ENCODE measurements at regions not wholly inside any gene's neighbourhood (a gene's known extent, or its start where the extent isn't known, plus 50 kb on each side); places are given as distances from the start of the nearest gene placed in this dataset.

- no peak for TF ChIP-seq CTCF (IDR thresholded peaks at IDR 0.05; ENCODE audit: insufficient read depth, low read depth, low read length)
- POLR2A ChIA-PET, result no interaction called here
- Histone ChIP-seq H3K4me3 (ENCODE audit: low read depth, low read length) (no peak overlapping the region), H3K27me3 (ENCODE audit: control insufficient read depth, insufficient read depth, low read length) (no peaks in the 10 kb centered on the region), H3K36me3 (ENCODE audit: control insufficient read depth, insufficient read depth, low read length) (no peaks in the 10 kb centered on the region)
- no peak for DNase-seq (ENCODE audit: low read depth)
- CTCF ChIA-PET, result no interaction called here
Measured at GRCh38 chr2:59296279-59296678, 1055.2 kb upstream of the FANCL start.

GRCh38 chr2:59295524-59296162 lies 1054.5 kb upstream of the FANCL start:
- ChIA-PET POLR2A (no interaction called here), CTCF (interaction anchor here (0.8 kb wide), 1 partner anchor 22 kb away, joined by 3 read pairs; no protein-coding TSS in a partner anchor)
- no peak for TF ChIP-seq CTCF (IDR thresholded peaks at IDR 0.05; ENCODE audit: insufficient read depth, low read depth, low read length)
- H3K27me3 ChIP-seq (ENCODE audit: control insufficient read depth, insufficient read depth, low read length), result no peaks in the 10 kb centered on the region
- no peak for DNase-seq (ENCODE audit: low read depth)
- no peaks in the 10 kb centered on the region for H3K36me3 ChIP-seq (ENCODE audit: control insufficient read depth, insufficient read depth, low read length)
- H3K4me3 ChIP-seq (ENCODE audit: low read depth, low read length), result no peak overlapping the region

- ChIA-PET POLR2A (no interaction called here), CTCF (no interaction called here)
- H3K36me3 ChIP-seq (ENCODE audit: control insufficient read depth, insufficient read depth, low read length), result no peaks in the 10 kb centered on the region
- no peak for DNase-seq (ENCODE audit: low read depth)
- H3K4me3 ChIP-seq (ENCODE audit: low read depth, low read length), result no peak overlapping the region
- no peak for TF ChIP-seq CTCF (IDR thresholded peaks at IDR 0.05; ENCODE audit: insufficient read depth, low read depth, low read length)
- H3K27me3 ChIP-seq (ENCODE audit: control insufficient read depth, insufficient read depth, low read length), result no peaks in the 10 kb centered on the region
Measured at GRCh38 chr2:59288771-59289170, 1047.6 kb upstream of the FANCL start.

- ChIA-PET POLR2A (no interaction called here), CTCF (interaction anchor here (0.6 kb wide), 1 partner anchor 1299 kb away, joined by 3 read pairs; no protein-coding TSS in a partner anchor)
Measured at GRCh38 chr2:59282374-59283057, 1041.4 kb upstream of the FANCL start.

GRCh38 chr2:59277671-59278070 lies 1036.5 kb upstream of the FANCL start:
- no peak for DNase-seq (ENCODE audit: low read depth)
- ChIA-PET CTCF (no interaction called here), POLR2A (no interaction called here)
- no peak overlapping the region for H3K4me3 ChIP-seq (ENCODE audit: low read depth, low read length)
- H3K27me3 ChIP-seq (ENCODE audit: control insufficient read depth, insufficient read depth, low read length), result no peaks in the 10 kb centered on the region
- no peak for TF ChIP-seq CTCF (IDR thresholded peaks at IDR 0.05; ENCODE audit: insufficient read depth, low read depth, low read length)
- H3K36me3 ChIP-seq (ENCODE audit: control insufficient read depth, insufficient read depth, low read length), result no peaks in the 10 kb centered on the region

More at GRCh38 chr2:59282374-59283057, 1041.4 kb upstream of the FANCL start:
- Histone ChIP-seq H3K36me3 (ENCODE audit: control insufficient read depth, insufficient read depth, low read length) (no peaks in the 10 kb centered on the region), H3K4me3 (ENCODE audit: low read depth, low read length) (no peak overlapping the region), H3K27me3 (ENCODE audit: control insufficient read depth, insufficient read depth, low read length) (no peaks in the 10 kb centered on the region)
- DNase-seq (ENCODE audit: low read depth), result no peak
- no peak for TF ChIP-seq CTCF (IDR thresholded peaks at IDR 0.05; ENCODE audit: insufficient read depth, low read depth, low read length)
